ENCODE measurements at regions not wholly inside any gene's neighbourhood (a gene's known extent, or its start where the extent isn't known, plus 50 kb on each side); places are given as distances from the start of the nearest gene placed in this dataset.

- Histone ChIP-seq H3K9ac (no peak overlapping the region), H4K20me1 (no peaks in the 10 kb centered on the region), H3K4me3 (no peak overlapping the region), H3K4me1 (no peaks in the 10 kb centered on the region), H3K27ac (no peak overlapping the region), H3K27me3 (no peaks in the 10 kb centered on the region), H3K36me3 (no peaks in the 10 kb centered on the region), H3K9me3 (replicated peaks in 1 of 11) (peaks cover 2 to 13% (median 12%) of the 10 kb centered on the region in 11 experiments; a peak in 18 of 22 replicates), H3K4me2 (no peak overlapping the region)
- TF ChIP-seq Cebpa-rat (IDR thresholded peaks at IDR 0.05), result no peak
Measured at GRCh38 chr20:20950620-20951019, 155.5 kb downstream of the LINC00237 start.

- H3K9ac ChIP-seq, result no peak overlapping the region
- no peak overlapping the region for H3K27ac ChIP-seq
- H3K36me3 ChIP-seq, result no peaks in the 10 kb centered on the region
- H3K4me3 ChIP-seq, result no peak overlapping the region
- no peaks in the 10 kb centered on the region for H3K27me3 ChIP-seq
- no peaks in the 10 kb centered on the region for H4K20me1 ChIP-seq
- H3K4me2 ChIP-seq, result no peak overlapping the region
- H3K4me1 ChIP-seq, result 0 out of 20 replicates have a peak, but pooled peaks cover 0 to 5% (median 0%) of the 10 kb centered on the region in 10 experiments
- H3K9me3 ChIP-seq (replicated peaks in 1 of 11), result peaks cover 6 to 22% (median 16%) of the 10 kb centered on the region in 11 experiments; a peak in 19 of 22 replicates
- no peak for TF ChIP-seq Cebpa-rat (IDR thresholded peaks at IDR 0.05)
Measured at GRCh38 chr20:20946122-20946759, 159.9 kb downstream of the LINC00237 start.

- Histone ChIP-seq H3K4me2 (no peak overlapping the region), H3K4me1 (0 out of 20 replicates have a peak, but pooled peaks cover 0 to 5% (median 0%) of the 10 kb centered on the region in 10 experiments), H3K4me3 (no peak overlapping the region), H3K9me3 (replicated peaks in 1 of 11) (peaks cover 6 to 18% (median 13%) of the 10 kb centered on the region in 11 experiments; a peak in 19 of 22 replicates), H3K9ac (no peak overlapping the region), H3K27me3 (no peaks in the 10 kb centered on the region), H4K20me1 (no peaks in the 10 kb centered on the region), H3K27ac (no peak overlapping the region), H3K36me3 (no peaks in the 10 kb centered on the region)
- no peak for TF ChIP-seq Cebpa-rat (IDR thresholded peaks at IDR 0.05)
Measured at GRCh38 chr20:20941468-20941889, 164.7 kb downstream of the LINC00237 start.

GRCh38 chr20:20939006-20939405 lies 167.2 kb downstream of the LINC00237 start:
- H4K20me1 ChIP-seq, result no peaks in the 10 kb centered on the region
- no peak overlapping the region for H3K27ac ChIP-seq
- no peak overlapping the region for H3K9ac ChIP-seq
- no peaks in the 10 kb centered on the region for H3K27me3 ChIP-seq
- 0 out of 20 replicates have a peak, but pooled peaks cover 0 to 5% (median 0%) of the 10 kb centered on the region in 10 experiments for H3K4me1 ChIP-seq
- H3K9me3 ChIP-seq (replicated peaks in 1 of 11), result no peaks in the 10 kb centered on the region
- H3K4me2 ChIP-seq, result no peak overlapping the region
- H3K4me3 ChIP-seq, result no peak overlapping the region
- H3K36me3 ChIP-seq, result no peaks in the 10 kb centered on the region
- no peak for TF ChIP-seq Cebpa-rat (IDR thresholded peaks at IDR 0.05)

- Histone ChIP-seq H4K20me1 (no peaks in the 10 kb centered on the region), H3K27ac (no peak overlapping the region), H3K9me3 (replicated peaks in 1 of 11) (no peaks in the 10 kb centered on the region), H3K9ac (no peak overlapping the region), H3K4me3 (no peak overlapping the region), H3K27me3 (no peaks in the 10 kb centered on the region), H3K4me1 (0 out of 20 replicates have a peak, but pooled peaks cover 0 to 5% (median 0%) of the 10 kb centered on the region in 10 experiments), H3K36me3 (no peaks in the 10 kb centered on the region), H3K4me2 (no peak overlapping the region)
- TF ChIP-seq Cebpa-rat (IDR thresholded peaks at IDR 0.05), result no peak
Measured at GRCh38 chr20:20938599-20938998, 167.6 kb downstream of the LINC00237 start.

- Histone ChIP-seq H3K27ac (no peak overlapping the region), H3K27me3 (no peaks in the 10 kb centered on the region), H3K4me1 (0 out of 20 replicates have a peak, but pooled peaks cover 0 to 5% (median 0%) of the 10 kb centered on the region in 10 experiments), H4K20me1 (no peaks in the 10 kb centered on the region), H3K36me3 (no peaks in the 10 kb centered on the region), H3K4me2 (no peak overlapping the region), H3K9me3 (replicated peaks in 1 of 11) (no peaks in the 10 kb centered on the region), H3K4me3 (no peak overlapping the region), H3K9ac (no peak overlapping the region)
- no peak for TF ChIP-seq Cebpa-rat (IDR thresholded peaks at IDR 0.05)
Measured at GRCh38 chr20:20938131-20938530, 168.0 kb downstream of the LINC00237 start.

GRCh38 chr20:20933142-20933958 lies 172.8 kb downstream of the LINC00237 start:
- Histone ChIP-seq H3K27ac (no peak overlapping the region), H3K36me3 (no peaks in the 10 kb centered on the region), H4K20me1 (no peaks in the 10 kb centered on the region), H3K4me1 (no peaks in the 10 kb centered on the region), H3K4me2 (no peak overlapping the region), H3K9me3 (replicated peaks in 1 of 11) (no peaks in the 10 kb centered on the region), H3K4me3 (no peak overlapping the region), H3K9ac (no peak overlapping the region), H3K27me3 (no peaks in the 10 kb centered on the region)
- no peak for TF ChIP-seq Cebpa-rat (IDR thresholded peaks at IDR 0.05)

GRCh38 chr20:20932156-20932555 lies 174.0 kb downstream of the LINC00237 start:
- Histone ChIP-seq H3K36me3 (no peaks in the 10 kb centered on the region), H3K4me3 (no peak overlapping the region), H3K27me3 (no peaks in the 10 kb centered on the region), H3K9me3 (replicated peaks in 1 of 11) (no peaks in the 10 kb centered on the region), H3K27ac (no peak overlapping the region), H3K4me2 (no peak overlapping the region), H4K20me1 (no peaks in the 10 kb centered on the region), H3K4me1 (no peaks in the 10 kb centered on the region), H3K9ac (no peak overlapping the region)
- TF ChIP-seq Cebpa-rat (IDR thresholded peaks at IDR 0.05), result no peak

GRCh38 chr20:20931632-20932031 lies 174.5 kb downstream of the LINC00237 start:
- no peak overlapping the region for H3K4me2 ChIP-seq
- no peak overlapping the region for H3K9ac ChIP-seq
- H3K27me3 ChIP-seq, result no peaks in the 10 kb centered on the region
- no peaks in the 10 kb centered on the region for H3K36me3 ChIP-seq
- no peaks in the 10 kb centered on the region for H4K20me1 ChIP-seq
- no peak for TF ChIP-seq Cebpa-rat (IDR thresholded peaks at IDR 0.05)
- H3K27ac ChIP-seq, result no peak overlapping the region
- no peaks in the 10 kb centered on the region for H3K9me3 ChIP-seq (replicated peaks in 1 of 11)
- H3K4me3 ChIP-seq, result no peak overlapping the region
- H3K4me1 ChIP-seq, result no peaks in the 10 kb centered on the region

Data from BLaER1 treated with 17β-estradiol and CSF1 and Interleukin-3, amounts not matched to agents 10 nM and 100 nM (cell line).